Caco-2 (cell line): ENCODE measurements at regions not wholly inside any gene's neighbourhood (a gene's known extent, or its start where the extent isn't known, plus 50 kb on each side); places are given as distances from the start of the nearest gene placed in this dataset.
"Not testable (repeated sequence)": the region's sequence is repeated elsewhere in the genome, so short reads cannot be mapped to it uniquely, and the experiment has no call there.

Experiments
- BruUV-seq: library from RNA; stranded (reverse); fragments of 400-500 nt; replicated peaks from 2 replicates; lab custom pipeline; 2021; lab: Mats Ljungman, UMichigan
- CTCF ChIA-PET: fragments of 300-600 bp; sonication (Branson Sonifier 250); formaldehyde crosslinking; loops from one replicate; lab custom pipeline; 2022; ENCODE audit warnings: antibody characterized with exemption; lab: Charles Lee
- POLR2A ChIA-PET: fragments of 300-600 bp; sonication (Branson Sonifier 250); formaldehyde crosslinking; loops from one replicate; lab custom pipeline; 2022; ENCODE audit warnings: antibody characterized with exemption; lab: Charles Lee
- DNase-seq, 2 experiments: peaks; one replicate each; pipeline versions ENCODE4 v3.0.0 to v3.0.0-alpha.2; 2020 to 2022
- H3K27me3 ChIP-seq: replicated peaks from 2 replicates; pipeline ENCODE4 v1.6.0; 2011; ENCODE audit warnings: low read length; ENCODE audit not compliant: control insufficient read depth, insufficient read depth
- H3K36me3 ChIP-seq: 2 replicates; pipeline ENCODE4 v1.5.1; 2011; ENCODE audit warnings: low read length; ENCODE audit not compliant: control insufficient read depth, insufficient read depth
- H3K4me1 ChIP-seq: fragments of 250-450 bp; sonication (Bioruptor Pico); 2 replicates; pipeline ENCODE4 v1.5.1; 2020; ENCODE audit warnings: mild to moderate bottlenecking
- H3K4me3 ChIP-seq: 2 replicates; pipeline ENCODE4 v1.5.1; 2011; ENCODE audit warnings: low read depth, mild to moderate bottlenecking, control low read depth, low read length
- H3K9me3 ChIP-seq: fragments of 250-450 bp; sonication (Bioruptor Pico); 2 replicates; pipeline ENCODE4 v1.5.1; 2020; ENCODE audit warnings: mild to moderate bottlenecking, moderate library complexity
- H3K27ac Mint-ChIP-seq: one replicate; pipeline ENCODE4 v1.8.0; 2022; ENCODE audit warnings: mixed read lengths; ENCODE audit not compliant: unreplicated experiment
- H3K27me3 Mint-ChIP-seq: one replicate; pipeline ENCODE4 v1.8.0; 2022; ENCODE audit warnings: mixed read lengths; ENCODE audit not compliant: insufficient read depth, unreplicated experiment
- H3K36me3 Mint-ChIP-seq: one replicate; pipeline ENCODE4 v1.8.0; 2022; ENCODE audit warnings: mild to moderate bottlenecking, mixed read lengths; ENCODE audit not compliant: insufficient read depth, unreplicated experiment
- H3K4me1 Mint-ChIP-seq: one replicate; pipeline ENCODE4 v1.8.0; 2022; ENCODE audit warnings: low read depth, mixed read lengths; ENCODE audit not compliant: unreplicated experiment
- H3K4me3 Mint-ChIP-seq: one replicate; pipeline ENCODE4 v1.8.0; 2022; ENCODE audit warnings: mild to moderate bottlenecking, moderate library complexity, mixed read lengths; ENCODE audit not compliant: unreplicated experiment
- H3K9me3 Mint-ChIP-seq: one replicate; pipeline ENCODE4 v1.8.0; 2022; ENCODE audit warnings: mixed read lengths; ENCODE audit not compliant: unreplicated experiment
- CTCF ChIP-seq, 2 experiments: fragments of 200-600 bp in 1 of 2; IDR thresholded peaks; 1 replicate in 1 of 2; 2 replicates in 1 of 2; pipeline versions ENCODE4 v1.5.1 to v1.8.0; 2011 to 2022; ENCODE audit warnings: antibody characterized with exemption in 1 of 2, control low read depth in 1 of 2, inconsistent platforms in 1 of 2, low read depth in 1 of 2, low read length in 1 of 2, mild to moderate bottlenecking in 1 of 2, moderate library complexity in 1 of 2; ENCODE audit not compliant: insufficient read depth in 1 of 2, severe bottlenecking in 1 of 2, unreplicated experiment in 1 of 2
- intact Hi-C: fragments of 100-400 bp; cut with micrococcal nuclease; formaldehyde crosslinking; loops from one replicate; pipeline ENCODE4 v1.10.0; 2022; ENCODE audit not compliant: unreplicated experiment

- Histone ChIP-seq H3K4me1 (no peaks in the 10 kb centered on the region), H3K27me3 (no peaks in the 10 kb centered on the region), H3K9me3 (no peaks in the 10 kb centered on the region), H3K4me3 (no peak overlapping the region), H3K36me3 (no peaks in the 10 kb centered on the region)
- no TSS peak for BruUV-seq
- ChIA-PET CTCF (no interaction called here), POLR2A (no interaction called here)
- H3K4me1 Mint-ChIP-seq, result no peaks in the 10 kb centered on the region
- no peak overlapping the region for H3K4me3 Mint-ChIP-seq
- intact Hi-C loops, result no loop called here
- TF ChIP-seq CTCF (IDR thresholded peaks at IDR 0.05; ENCODE audit: insufficient read depth in 1 of 2, low read depth in 1 of 2, low read length in 1 of 2, severe bottlenecking in 1 of 2, unreplicated experiment in 1 of 2), result no peak
- H3K9me3 Mint-ChIP-seq, result peaks cover 2% of the 10 kb centered on the region
- no peaks in the 10 kb centered on the region for H3K27me3 Mint-ChIP-seq
- H3K36me3 Mint-ChIP-seq, result no peaks in the 10 kb centered on the region
- no peak overlapping the region for H3K27ac Mint-ChIP-seq
- DNase-seq, result no peak
Observed at GRCh38 chr3:14001136-14001535, 121.3 kb upstream of the WNT7A start.

- no TSS peak for BruUV-seq
- H3K27me3 ChIP-seq, result no peaks in the 10 kb centered on the region
- no peak for DNase-seq
- ChIA-PET POLR2A (no interaction called here), CTCF (no interaction called here)
- TF ChIP-seq CTCF (IDR thresholded peaks at IDR 0.05; ENCODE audit: insufficient read depth in 1 of 2, low read depth in 1 of 2, low read length in 1 of 2, severe bottlenecking in 1 of 2, unreplicated experiment in 1 of 2), result no peak
- peaks cover 8% of the 10 kb centered on the region for H3K9me3 Mint-ChIP-seq
- H3K4me3 Mint-ChIP-seq, result no peak overlapping the region
- no peaks in the 10 kb centered on the region for H3K36me3 ChIP-seq
- H3K27me3 Mint-ChIP-seq, result no peaks in the 10 kb centered on the region
- no peak overlapping the region for H3K27ac Mint-ChIP-seq
- H3K4me1 Mint-ChIP-seq, result no peaks in the 10 kb centered on the region
- no peak overlapping the region for H3K4me3 ChIP-seq
- no peaks in the 10 kb centered on the region for H3K4me1 ChIP-seq
- intact Hi-C loops, result no loop called here
- H3K9me3 ChIP-seq, result no peaks in the 10 kb centered on the region
- no peaks in the 10 kb centered on the region for H3K36me3 Mint-ChIP-seq
Observed at GRCh38 chr3:14000556-14000955, 120.7 kb upstream of the WNT7A start.

- H3K9me3 ChIP-seq, result no peaks in the 10 kb centered on the region
- Mint-ChIP-seq H3K9me3 (peaks cover 9% of the 10 kb centered on the region), H3K36me3 (no peaks in the 10 kb centered on the region), H3K4me3 (no peak overlapping the region), H3K27ac (no peak overlapping the region), H3K4me1 (no peaks in the 10 kb centered on the region), H3K27me3 (peaks cover 3% of the 10 kb centered on the region)
- H3K36me3 ChIP-seq, result no peaks in the 10 kb centered on the region
- CTCF ChIA-PET, result no interaction called here
- TF ChIP-seq CTCF (IDR thresholded peaks at IDR 0.05; ENCODE audit: insufficient read depth in 1 of 2, low read depth in 1 of 2, low read length in 1 of 2, severe bottlenecking in 1 of 2, unreplicated experiment in 1 of 2), result no peak
- DNase-seq, result no peak
- no peaks in the 10 kb centered on the region for H3K4me1 ChIP-seq
- intact Hi-C loops, result no loop called here
- POLR2A ChIA-PET, result no interaction called here
- H3K4me3 ChIP-seq, result no peak overlapping the region
- no peaks in the 10 kb centered on the region for H3K27me3 ChIP-seq
- BruUV-seq, result no TSS peak
Observed at GRCh38 chr3:13998831-13999230, 119.0 kb upstream of the WNT7A start.

- H3K27me3 ChIP-seq, result not testable (repeated sequence)
Observed at GRCh38 chr3:13995216-13995615, 115.3 kb upstream of the WNT7A start.

GRCh38 chr3:13988925-13989324, 109.1 kb upstream of the WNT7A start:
- H3K4me3 ChIP-seq, H3K4me1 ChIP-seq, H3K36me3 ChIP-seq, intact Hi-C loops, H3K4me1 Mint-ChIP-seq, POLR2A ChIA-PET, H3K4me3 Mint-ChIP-seq, BruUV-seq, H3K36me3 Mint-ChIP-seq, H3K27me3 ChIP-seq, CTCF ChIA-PET, H3K9me3 ChIP-seq, H3K27ac Mint-ChIP-seq, H3K27me3 Mint-ChIP-seq, DNase-seq: not testable (repeated sequence)
- H3K9me3 Mint-ChIP-seq, result peaks cover 27% of the 10 kb centered on the region

More at GRCh38 chr3:13995216-13995615, 115.3 kb upstream of the WNT7A start:
- H3K27me3 Mint-ChIP-seq, H3K9me3 ChIP-seq, POLR2A ChIA-PET, BruUV-seq, H3K4me1 ChIP-seq, H3K36me3 ChIP-seq, intact Hi-C loops, H3K4me3 Mint-ChIP-seq, DNase-seq, H3K4me1 Mint-ChIP-seq, CTCF ChIA-PET, H3K27ac Mint-ChIP-seq, H3K4me3 ChIP-seq, H3K36me3 Mint-ChIP-seq: not testable (repeated sequence)
- peaks cover 19% of the 10 kb centered on the region for H3K9me3 Mint-ChIP-seq
